GM19328 (cell line): ENCODE measurements at regions not wholly inside any gene's neighbourhood (a gene's known extent, or its start where the extent isn't known, plus 50 kb on each side); places are given as distances from the start of the nearest gene placed in this dataset.

ENCODE experiments used
- ATAC-seq: cut with Tn5 transposase; IDR thresholded peaks from one replicate; pipeline ENCODE4 v1.9.1; 2021; ENCODE audit warnings: mild to moderate bottlenecking, moderate library complexity; ENCODE audit not compliant: unreplicated experiment

DNA sequence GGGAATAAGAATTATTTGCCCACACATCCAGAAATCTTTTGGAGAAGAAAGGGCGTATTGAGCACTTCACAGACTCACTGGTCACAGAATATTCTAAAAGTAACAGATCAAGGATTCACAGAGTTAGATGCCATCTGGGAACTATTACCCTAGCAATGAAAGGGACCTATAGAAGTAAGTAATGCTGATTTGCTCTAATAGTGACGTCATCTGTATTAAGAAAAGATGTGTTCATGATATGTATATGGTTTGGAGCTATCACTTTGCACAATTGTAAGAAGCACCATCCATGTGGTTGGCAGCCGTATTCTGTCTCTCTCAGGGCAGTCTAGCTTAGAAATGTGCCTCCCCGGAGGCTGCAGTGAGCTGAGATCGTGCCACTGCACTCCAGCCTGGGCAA lies 52.8 kb upstream of the SV2C start:
- no peak for ATAC-seq

DNA sequence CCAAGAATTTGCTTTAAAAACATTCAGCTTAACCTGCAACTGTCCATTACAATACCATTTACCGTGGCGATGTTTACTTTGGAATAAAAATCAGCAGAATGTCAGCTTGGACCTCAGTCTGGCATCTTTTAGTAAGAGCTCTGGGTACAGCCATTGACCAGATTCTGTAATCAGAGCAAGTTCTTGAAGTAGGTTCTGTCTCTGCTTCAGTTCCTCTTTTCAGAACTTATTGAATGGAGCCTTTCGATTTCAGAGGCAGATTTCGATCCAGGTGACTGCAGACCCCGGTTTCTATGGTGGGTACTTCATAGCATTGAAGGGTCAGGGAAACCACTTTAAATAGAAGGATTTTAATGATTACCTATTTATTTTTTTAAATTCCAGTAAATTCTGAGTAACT lies 53.4 kb upstream of the SV2C start:
- ATAC-seq = no peak

DNA sequence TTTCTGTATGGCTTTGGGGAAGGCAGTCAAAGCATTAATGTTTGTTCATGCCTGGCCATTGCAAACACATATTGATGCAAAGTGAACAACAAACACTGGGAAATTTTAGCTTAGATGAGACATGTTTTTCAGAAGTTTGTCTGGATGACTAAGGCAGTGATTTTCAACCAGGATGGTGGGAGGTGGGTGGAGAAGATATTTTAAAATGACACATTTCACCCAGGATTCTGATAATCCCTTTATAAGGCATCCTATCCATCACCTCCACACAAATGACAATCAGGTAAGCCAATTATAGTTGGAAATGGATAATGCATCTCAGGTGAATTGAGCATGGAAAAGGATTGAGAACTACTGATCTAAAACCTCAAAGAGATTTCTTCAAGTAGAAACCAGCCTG lies 57.4 kb upstream of the SV2C start:
- no peak for ATAC-seq

DNA sequence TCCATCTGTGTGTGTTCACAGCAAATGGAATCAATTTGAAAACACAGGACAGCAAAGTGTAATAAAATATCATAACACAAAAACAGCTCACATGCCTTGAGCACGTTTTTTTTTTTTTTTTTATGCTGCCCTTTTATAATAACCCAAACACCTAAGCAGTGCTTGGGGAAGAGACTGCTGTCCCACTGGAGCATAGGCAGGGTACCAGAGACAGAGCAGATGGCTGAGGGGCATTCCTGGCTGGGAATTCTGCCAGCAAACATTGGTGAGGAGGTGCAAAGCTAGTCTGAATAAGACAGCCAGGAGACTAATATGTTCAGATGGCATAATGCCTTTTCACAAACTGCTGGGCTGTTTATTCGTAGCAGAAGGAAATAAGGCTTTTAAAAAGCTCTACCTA lies 58.1 kb upstream of the SV2C start:
- no peak for ATAC-seq

DNA sequence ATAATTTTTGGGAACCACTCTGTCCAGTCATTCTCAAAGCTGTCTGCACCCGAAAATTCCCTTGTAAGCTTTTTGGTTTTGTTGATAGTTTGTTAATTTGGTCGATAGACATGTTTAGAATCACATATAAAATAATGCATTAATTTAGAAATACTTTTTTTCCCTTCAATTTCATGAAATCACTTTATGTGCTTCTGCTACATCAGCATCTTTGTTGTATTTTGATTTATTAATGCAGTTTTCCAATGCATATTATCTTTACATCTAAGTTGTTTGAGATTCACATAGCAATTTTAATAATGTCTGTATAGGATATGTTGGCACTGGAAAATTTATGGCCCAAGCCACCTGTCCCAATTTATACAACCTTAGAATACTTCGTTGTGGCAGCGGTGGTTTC lies 60.6 kb upstream of the SV2C start:
- no peak for ATAC-seq

DNA sequence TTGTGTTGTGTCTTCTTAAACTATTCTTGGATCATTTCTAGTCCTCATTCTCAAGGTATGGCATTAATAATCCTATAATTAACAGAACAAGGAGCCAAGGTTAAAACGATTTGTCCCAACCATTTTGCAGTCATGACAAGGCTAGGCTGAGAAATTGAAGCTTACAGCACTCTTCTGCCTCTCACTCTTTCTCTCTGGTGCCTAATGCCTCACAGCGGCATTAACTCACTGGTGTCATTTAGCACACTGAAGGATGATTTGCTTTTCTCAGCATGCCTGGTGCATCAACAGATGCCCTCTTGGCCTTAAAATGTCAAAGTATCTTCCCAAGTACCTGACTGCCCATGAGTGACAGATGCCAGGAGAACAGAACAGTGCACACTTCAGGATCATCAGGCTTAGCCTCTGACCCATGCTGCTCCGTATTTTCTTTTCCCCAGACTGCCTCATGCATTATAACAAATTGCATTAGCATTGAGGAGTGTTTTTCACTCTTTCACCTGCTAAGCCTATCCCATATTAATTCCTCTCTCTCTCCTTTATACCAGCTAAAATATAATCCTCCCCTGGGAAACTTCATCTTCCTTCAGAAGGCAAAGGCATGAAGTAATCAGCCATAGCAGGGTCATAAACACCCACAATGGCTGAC lies 61.1 kb upstream of the SV2C start:
- ATAC-seq = no peak

DNA sequence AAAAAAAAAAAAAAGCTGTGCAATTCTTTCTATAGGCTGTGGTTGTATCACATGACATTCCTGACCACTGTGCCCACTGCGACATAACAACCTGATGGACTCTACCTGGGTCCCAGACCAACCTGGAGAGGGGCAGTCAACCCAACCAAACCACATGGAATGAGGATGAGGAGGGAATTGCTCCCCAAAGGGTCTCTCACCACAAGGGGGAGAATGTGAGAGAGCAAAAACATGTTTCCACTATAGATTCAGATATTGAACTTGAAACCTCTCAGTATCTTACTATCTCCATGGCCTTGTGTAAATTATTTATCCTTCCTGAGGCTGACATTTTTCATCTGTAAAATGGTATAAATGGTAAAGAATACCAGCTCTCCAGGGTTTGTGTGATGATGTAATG lies 66.9 kb upstream of the SV2C start:
- no peak for ATAC-seq

DNA sequence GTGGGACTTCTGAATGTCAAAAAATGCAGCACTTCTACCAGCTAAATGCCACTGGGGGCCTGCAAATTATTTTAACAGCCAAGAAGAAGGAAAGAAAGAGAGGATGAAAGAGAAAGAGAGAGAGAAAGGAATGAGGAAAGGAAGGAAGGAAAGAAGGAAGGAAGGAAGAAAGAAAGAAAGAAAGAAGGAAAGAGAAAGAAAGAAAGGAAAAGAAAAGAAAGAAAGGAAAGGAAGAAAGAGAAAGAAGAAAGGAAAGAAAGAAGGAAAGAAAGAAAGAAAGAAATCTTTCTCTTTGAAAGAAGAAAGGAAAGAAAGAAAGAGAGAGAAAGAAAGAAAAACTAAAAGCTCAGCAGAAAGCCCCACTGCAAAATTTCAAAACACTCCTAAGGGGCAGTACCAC lies 69.2 kb upstream of the SV2C start:
- no peak for ATAC-seq

DNA sequence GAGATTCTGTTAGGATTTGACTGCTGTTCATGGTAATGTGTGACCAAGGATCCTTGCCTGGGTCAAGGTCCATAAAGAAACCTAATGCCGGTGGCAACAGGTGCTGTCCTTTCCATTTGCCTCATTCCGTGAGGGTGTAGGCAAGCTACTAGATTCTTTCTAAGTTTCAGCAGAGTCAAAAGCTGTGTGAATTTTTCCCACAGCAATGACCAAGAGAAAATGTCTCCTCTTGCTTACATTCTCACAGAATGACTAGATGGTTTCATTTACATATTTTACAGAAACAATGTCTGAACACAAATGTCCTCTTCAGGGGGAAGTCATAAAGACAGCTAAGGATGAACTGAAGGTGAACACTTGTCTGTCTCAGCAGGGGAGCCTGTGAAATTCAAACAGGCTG lies 75.3 kb upstream of the SV2C start:
- no peak for ATAC-seq

DNA sequence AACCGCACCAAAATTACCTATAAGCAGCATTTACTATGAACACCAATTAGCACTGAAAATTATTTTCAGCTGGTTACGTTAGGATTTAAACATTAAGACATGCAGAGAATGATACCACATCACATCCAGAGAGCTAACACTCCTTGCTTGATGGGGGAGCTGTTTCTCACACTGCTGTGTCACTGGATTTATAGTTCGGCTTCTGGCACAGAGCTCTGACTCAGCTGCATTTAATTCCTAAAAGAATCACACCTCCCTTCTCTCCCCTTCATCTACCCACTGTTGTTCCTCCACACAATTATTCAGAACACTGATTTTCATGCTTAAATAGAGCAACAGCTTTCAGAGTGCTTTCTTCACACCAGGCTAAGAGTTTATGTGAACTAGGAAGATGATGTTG lies 82.6 kb upstream of the SV2C start:
- ATAC-seq = no peak

DNA sequence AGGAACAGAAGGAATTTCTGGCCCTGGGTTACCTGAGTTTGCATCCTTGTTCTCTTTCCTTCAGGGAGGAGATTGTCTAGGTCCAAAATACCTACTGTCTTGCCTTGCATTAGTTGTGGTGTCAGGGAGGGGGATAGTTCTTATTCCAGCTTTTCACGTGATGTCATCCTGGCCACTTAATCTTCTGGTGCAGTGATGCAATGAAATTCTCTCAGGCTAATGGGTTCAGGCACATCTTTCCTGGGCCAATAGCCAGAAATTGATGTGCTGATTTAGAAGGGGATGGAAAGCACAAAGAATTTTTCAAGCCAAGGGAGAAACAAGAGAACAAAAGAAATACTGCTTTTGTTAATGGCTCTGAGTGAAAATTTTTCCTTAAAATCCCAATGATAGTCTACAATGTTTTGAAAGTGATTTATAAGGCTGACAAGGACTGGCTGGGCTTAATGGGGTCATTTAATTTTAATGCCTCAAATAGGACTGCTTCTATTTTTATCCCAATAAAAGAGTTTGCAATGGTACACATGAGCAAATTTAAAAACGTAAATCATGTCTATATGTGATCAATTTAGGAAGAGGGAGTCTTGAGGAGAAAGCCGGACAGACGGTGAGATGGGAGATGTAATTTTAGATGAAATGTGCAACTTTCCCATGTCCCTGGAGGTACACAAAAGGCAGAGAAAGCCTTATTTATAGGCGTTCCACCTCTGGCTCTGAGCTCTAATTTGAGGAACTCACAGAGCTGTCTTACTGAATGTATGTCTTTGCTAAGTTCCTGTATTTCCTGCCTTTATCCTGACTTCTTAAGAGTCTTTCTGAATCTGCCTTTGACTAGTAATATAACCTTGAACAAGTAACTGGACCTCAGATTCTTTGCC lies 89.3 kb upstream of the SV2C start:
- ATAC-seq = no peak

DNA sequence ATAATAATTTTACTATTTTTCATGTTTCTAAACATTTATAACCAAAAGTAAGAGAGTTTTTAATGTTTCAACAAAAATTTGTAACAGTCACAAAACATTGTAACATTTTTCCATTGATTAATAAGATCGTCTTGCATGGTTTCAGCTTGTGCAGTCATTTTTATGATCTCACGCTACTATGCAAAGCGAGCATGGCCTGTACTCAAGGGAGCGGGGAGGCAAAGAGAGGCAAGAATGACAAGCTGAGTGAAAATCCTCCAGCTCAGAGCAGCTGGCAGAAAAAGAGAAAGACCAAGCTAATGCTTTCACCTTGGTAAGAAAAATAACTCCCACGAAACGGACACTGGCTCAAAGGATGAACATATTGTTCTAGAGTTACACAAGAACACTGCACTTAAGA lies 90.0 kb upstream of the SV2C start:
- ATAC-seq = no peak

DNA sequence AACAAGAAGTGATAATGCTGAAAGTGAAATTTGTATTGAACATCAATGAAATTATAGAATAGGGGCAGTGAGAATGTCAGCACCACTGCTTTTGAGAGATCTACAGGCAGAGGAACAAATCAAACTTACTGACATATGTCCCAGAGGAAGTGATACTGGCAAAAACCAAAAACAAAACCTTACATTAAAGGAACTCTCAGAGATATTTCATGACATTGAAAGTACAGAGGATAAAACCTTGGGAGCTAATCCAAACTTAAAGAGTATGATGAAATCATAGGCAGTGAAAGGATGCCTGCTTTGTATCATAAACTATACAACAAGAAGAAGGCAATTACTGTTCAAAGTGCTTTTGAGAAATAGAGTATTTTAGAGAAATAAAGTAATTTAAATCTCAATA lies 90.4 kb upstream of the SV2C start:
- ATAC-seq = no peak

DNA sequence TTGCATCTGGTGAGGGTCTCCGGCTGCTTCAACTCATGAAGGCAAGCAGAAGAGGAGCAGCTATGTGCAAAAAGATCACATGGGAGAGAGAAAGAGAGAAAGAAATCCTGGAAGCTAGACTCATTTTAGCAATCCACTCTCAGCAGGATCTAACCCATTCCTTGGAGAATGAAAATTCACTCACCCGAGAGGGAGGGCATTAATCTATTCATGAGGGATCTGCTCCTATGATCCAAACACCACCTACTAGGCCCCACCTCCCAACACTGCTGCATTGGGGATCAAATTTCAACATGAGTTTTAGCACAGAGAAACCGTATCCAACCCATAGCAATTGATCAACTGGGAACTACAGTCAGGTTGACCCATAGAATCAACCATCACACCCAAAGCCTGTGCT lies 98.1 kb upstream of the SV2C start:
- no peak for ATAC-seq

DNA sequence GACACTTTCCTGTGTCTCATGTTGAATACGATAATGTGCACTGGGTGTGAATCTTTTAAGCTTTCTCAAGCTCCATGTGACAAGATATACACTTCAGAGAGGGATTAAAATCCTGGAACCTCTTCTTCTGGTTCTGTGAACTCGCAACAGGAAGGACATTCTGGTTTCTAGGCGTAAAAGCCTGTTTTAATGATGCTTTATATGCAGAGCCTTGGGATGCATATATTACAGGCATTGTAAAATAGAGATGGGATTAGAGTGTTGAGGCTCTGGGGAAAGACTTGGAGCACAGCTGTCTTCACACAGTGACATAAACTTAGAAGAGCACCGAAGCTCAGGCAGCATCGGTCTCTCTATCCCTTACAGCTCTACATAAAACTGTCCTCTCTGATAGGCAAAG lies 107.7 kb upstream of the SV2C start:
- ATAC-seq = no peak

DNA sequence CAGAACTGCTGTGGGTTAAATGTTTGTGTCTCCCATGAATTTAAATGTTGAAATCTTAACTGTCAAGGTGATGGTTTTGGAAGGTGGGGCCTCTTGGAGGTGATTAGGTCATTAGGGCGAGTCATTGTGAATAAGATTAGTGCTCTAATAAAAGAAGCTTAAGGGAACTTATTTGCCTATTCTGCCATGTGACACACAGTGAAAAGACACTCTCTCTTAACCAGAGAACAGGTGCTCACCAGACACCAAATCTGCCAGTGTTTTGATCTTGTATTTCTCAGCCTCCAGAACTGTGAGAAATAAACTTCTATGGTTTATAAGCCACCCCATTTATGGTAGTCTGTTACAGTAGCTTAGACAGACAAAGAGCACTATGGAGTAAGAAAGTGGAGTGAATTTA lies 117.9 kb upstream of the SV2C start:
- peak; percentile 67 for ATAC-seq

DNA sequence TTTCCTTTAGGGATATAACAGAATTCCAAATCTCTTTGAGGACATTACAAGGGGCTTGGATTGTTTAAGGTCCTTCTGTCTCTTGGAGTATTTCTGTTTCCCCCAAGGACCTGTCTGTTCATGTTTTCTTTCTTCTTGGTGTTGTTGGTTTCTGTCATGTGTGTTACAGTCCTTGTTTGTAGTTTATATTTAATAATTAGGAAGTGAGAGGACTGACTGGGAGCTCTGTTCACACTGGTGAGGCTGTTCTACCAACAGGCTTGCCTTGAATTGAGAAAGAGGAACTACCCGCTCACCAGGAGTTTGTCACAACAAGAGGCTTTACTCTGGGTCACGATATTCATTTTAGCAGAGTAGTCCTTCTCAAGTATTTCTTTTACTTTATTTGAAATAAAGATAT lies 119.2 kb upstream of the SV2C start:
- peak; percentile 69 for ATAC-seq

DNA sequence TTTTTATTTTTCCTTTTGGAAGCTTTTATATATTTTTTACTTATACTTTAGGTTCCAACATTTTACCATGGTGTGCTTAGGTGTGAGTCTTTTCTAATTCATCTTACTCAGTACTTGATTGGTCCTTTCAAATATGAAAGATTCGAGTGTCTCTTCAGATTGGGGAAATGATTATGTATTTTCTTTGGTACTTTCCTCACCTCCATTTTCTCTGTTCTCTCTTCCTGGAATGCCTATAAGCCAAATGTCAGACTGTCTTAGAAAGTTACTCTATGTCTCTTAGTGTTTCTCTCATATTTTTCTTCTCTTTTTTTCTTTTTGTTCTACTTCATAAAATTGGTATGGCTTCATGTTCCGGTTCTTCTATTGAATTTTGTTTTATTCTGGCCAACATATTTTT lies 119.6 kb upstream of the SV2C start:
- no peak for ATAC-seq

DNA sequence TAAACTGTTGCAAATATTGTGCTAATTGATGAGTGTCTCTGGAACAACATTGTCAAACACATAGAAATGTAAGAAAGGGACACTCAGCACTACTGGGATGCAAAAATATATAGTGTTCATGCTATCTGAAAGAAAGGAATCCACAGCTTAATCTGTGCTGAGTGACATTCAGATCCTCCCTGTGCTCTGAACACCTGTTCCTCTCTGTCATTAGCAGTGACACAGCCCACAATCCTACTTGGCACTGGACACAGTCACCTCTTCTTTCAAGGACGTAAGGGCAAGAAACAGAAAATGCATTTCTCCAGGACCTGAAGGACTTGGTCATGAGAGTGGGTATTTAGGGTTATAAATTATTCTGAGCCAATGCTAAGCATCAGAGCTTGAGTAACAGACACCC lies 121.4 kb upstream of the SV2C start:
- no peak for ATAC-seq

DNA sequence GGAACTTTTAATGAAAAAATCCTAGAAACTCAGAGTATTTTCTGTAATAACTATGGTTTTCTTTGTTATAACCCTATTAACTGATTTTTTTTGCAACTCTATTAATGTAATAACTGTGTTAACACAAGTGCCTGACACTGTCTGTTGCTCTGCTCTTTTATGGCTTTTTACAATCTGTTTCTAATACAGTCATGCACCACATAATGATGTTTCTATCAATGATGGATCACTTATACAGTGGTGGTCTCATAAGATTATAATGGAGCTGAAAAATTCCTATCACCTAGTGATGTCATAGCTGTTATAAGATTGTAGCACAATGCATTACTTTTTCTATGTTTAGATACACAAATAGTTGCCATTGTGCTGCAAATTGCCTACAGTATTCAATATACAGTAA lies 123.1 kb upstream of the SV2C start:
- ATAC-seq = no peak

DNA sequence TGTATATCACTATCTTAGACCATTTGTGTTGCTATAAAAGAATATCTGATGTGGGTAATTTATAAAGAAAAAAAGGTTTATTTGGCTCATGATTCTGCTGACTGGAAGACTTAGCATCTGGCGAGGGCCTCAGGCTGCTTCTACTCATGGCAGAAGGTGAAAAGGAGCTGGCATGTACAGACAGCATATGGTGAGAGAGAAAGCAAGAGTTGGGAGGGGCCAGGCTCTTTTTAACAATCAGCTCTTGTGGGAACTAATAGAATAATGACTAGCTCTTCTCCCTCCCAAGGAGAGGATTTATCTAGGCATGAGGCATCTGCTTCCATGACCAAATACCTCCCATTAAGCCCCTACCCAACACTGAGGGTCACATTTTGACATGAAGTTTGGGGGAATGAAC lies 130.2 kb upstream of the SV2C start:
- ATAC-seq = no peak

DNA sequence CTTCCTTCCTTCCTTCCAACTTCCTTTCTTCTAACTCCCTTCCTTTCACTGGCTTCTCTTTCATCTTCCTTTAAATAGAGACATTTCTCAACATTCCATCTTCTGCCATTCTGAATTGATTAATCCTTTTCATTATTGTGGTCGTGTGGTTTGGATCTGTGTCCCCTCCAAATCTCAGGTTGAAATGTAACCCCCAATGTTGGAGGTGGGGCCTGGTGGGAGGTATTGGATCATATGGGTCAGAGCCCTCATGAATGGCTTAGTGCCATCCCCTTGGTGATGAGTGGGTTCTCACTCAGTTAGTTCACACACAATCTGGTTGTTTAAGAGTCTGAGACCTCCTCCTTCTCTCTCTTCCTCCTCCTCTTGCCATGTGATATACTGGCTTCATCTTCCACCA lies 130.9 kb upstream of the SV2C start:
- ATAC-seq = no peak

DNA sequence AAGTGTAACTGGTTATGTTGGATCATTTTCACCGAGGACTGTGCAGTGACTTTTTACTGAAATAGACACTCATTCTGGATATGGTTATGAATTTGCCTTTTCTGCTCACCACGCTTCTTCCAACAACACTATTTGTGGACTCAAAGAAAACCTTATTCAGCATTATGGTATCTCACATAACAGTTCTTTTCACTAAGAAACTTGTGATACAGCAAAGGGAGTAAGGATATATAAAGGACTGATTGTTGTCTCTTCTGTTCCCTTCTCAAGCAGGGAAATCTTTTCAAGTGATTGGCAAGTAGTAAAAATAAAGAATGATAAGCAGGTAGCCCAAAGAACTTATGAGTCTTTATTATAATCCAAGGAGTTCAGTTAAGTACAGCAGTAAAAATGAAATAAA lies 131.5 kb upstream of the SV2C start:
- no peak for ATAC-seq
